Left lung (tissue), 4 donors: ENCODE measurements at regions not wholly inside any gene's neighbourhood (a gene's known extent, or its start where the extent isn't known, plus 50 kb on each side); places are given as distances from the start of the nearest gene placed in this dataset.
"Not testable (repeated sequence)": the region's sequence is repeated elsewhere in the genome, so short reads cannot be mapped to it uniquely, and the experiment has no call there.

ENCODE experiments used
- ATAC-seq: fragments of 200-7000 bp; cut with Tn5 transposase; one replicate; pipeline ENCODE4 v1.9.1; 2020; ENCODE audit warnings: moderate library complexity
- DNase-seq, 4 donors: peaks; one replicate each; pipeline ENCODE4 v3.0.0-alpha.2; 2013 to 2020
- H3K27ac ChIP-seq, 2 donors: fragments of 200-600 bp; sonication (generic) in 1 of 2; one replicate each; pipeline versions ENCODE4 v1.5.0 to v1.8.0; 2020 to 2021
- H3K27me3 ChIP-seq, 2 donors: fragments of 200-600 bp; sonication (generic) in 1 of 2; one replicate each; pipeline versions ENCODE4 v1.5.0 to v1.8.0; 2020 to 2021
- H3K36me3 ChIP-seq, 2 donors: fragments of 200-600 bp; sonication (generic) in 1 of 2; one replicate each; pipeline versions ENCODE4 v1.5.0 to v1.8.0; 2020 to 2021
- H3K4me1 ChIP-seq, 2 donors: fragments of 200-600 bp; one replicate each; pipeline ENCODE4 v1.8.0; 2021
- H3K4me3 ChIP-seq, 2 donors: fragments of 200-600 bp; sonication (generic) in 1 of 2; one replicate each; pipeline versions ENCODE4 v1.5.0 to v1.8.0; 2020 to 2021; ENCODE audit warnings: mild to moderate bottlenecking in 1 of 2
- H3K9me3 ChIP-seq, 2 donors: fragments of 200-600 bp; sonication (generic) in 1 of 2; one replicate each; pipeline versions ENCODE4 v1.5.0 to v1.8.0; 2020 to 2021
- CTCF ChIP-seq, 2 donors: fragments of 200-600 bp; sonication (generic) in 1 of 2; IDR thresholded peaks; one replicate each; pipeline versions ENCODE4 v1.5.0 to v1.8.0; 2021; ENCODE audit warnings: antibody characterized with exemption in 2 of 2
- intact Hi-C, 2 donors: fragments of 100-400 bp; cut with DNase I; formaldehyde crosslinking; loops; one replicate each; pipeline versions ENCODE4 v1.11.2 to v1.14.2; 2022
- donor health status: DM: no; HTN: yes; CAD: no.
- donor health status: DM: no; HTN: no; CAD: no.

- H3K36me3 ChIP-seq = no peaks in the 10 kb centered on the region
- H3K4me3 ChIP-seq = no peak overlapping the region
- no peaks in the 10 kb centered on the region for H3K27me3 ChIP-seq
- intact Hi-C loops = no loop called here
- ATAC-seq (no peak), DNase-seq (no peak)
- H3K4me1 ChIP-seq = no peaks in the 10 kb centered on the region
- no peak for TF ChIP-seq CTCF (IDR thresholded peaks at IDR 0.05)
- peaks cover 0 to 71% of the 10 kb centered on the region in 2 donors for H3K9me3 ChIP-seq
- H3K27ac ChIP-seq = no peak overlapping the region
Observed at GRCh38 chr12:37543966-37544668, 772.5 kb upstream of the ALG10B start.

GRCh38 chr12:37544669-37545330 lies 771.8 kb upstream of the ALG10B start:
- H3K9me3 ChIP-seq = peaks cover 0 to 77% of the 10 kb centered on the region in 2 donors
- DNase-seq, ATAC-seq, H3K27ac ChIP-seq, H3K4me3 ChIP-seq, H3K36me3 ChIP-seq, H3K27me3 ChIP-seq, H3K4me1 ChIP-seq, intact Hi-C loops: not testable (repeated sequence)

GRCh38 chr12:37545759-37546158 lies 770.8 kb upstream of the ALG10B start:
- DNase-seq (no peak), ATAC-seq (no peak)
- no peaks in the 10 kb centered on the region for H3K27me3 ChIP-seq
- TF ChIP-seq CTCF (IDR thresholded peaks at IDR 0.05) = no peak
- no peak overlapping the region for H3K27ac ChIP-seq
- no peak overlapping the region for H3K4me3 ChIP-seq
- no peaks in the 10 kb centered on the region for H3K36me3 ChIP-seq
- intact Hi-C loops = no loop called here
- H3K9me3 ChIP-seq = peaks cover 0 to 73% of the 10 kb centered on the region in 2 donors
- H3K4me1 ChIP-seq = no peaks in the 10 kb centered on the region

GRCh38 chr12:37546206-37546605 lies 770.4 kb upstream of the ALG10B start:
- no peaks in the 10 kb centered on the region for H3K36me3 ChIP-seq
- no peak overlapping the region for H3K4me3 ChIP-seq
- H3K27me3 ChIP-seq = no peaks in the 10 kb centered on the region
- ATAC-seq (no peak), DNase-seq (no peak)
- no peak overlapping the region for H3K27ac ChIP-seq
- no peak for TF ChIP-seq CTCF (IDR thresholded peaks at IDR 0.05)
- H3K4me1 ChIP-seq = no peaks in the 10 kb centered on the region
- peaks cover 0 to 69% of the 10 kb centered on the region in 2 donors for H3K9me3 ChIP-seq
- intact Hi-C loops = no loop called here

- no peak overlapping the region for H3K27ac ChIP-seq
- H3K4me1 ChIP-seq = no peaks in the 10 kb centered on the region
- no peaks in the 10 kb centered on the region for H3K36me3 ChIP-seq
- intact Hi-C loops = no loop called here
- H3K9me3 ChIP-seq = peaks cover 0 to 61% of the 10 kb centered on the region in 2 donors
- DNase-seq (no peak), ATAC-seq (no peak)
- TF ChIP-seq CTCF (IDR thresholded peaks at IDR 0.05) = no peak
- H3K27me3 ChIP-seq = no peaks in the 10 kb centered on the region
- no peak overlapping the region for H3K4me3 ChIP-seq
Observed at GRCh38 chr12:37546901-37547475, 769.6 kb upstream of the ALG10B start.
